HEK293 (cell line): ENCODE measurements at regions not wholly inside any gene's neighbourhood (a gene's known extent, or its start where the extent isn't known, plus 50 kb on each side); places are given as distances from the start of the nearest gene placed in this dataset.

ENCODE experiments used
- CTCF ChIA-PET: fragments of 350-600 bp; formaldehyde crosslinking; extraction: SDS; loops from one replicate; lab custom pipeline; 2021; ENCODE audit warnings: antibody characterized with exemption; lab: Yijun Ruan, JAX
- POLR2A ChIA-PET: fragments of 300-600 bp; formaldehyde crosslinking; extraction: SDS; loops from one replicate; lab custom pipeline; 2020; ENCODE audit warnings: antibody characterized with exemption, inconsistent platforms; lab: Yijun Ruan, JAX
- H3K27ac ChIP-seq: fragments of 200-500 bp; sonication (Bioruptor generic); 2 replicates; pipeline ENCODE4 v1.5.1; 2014; ENCODE audit warnings: low read depth, low read length, control low read depth, inconsistent platforms; ENCODE audit errors: extremely low read depth
- H3K36me3 ChIP-seq, 2 experiments: fragments of 200-500 bp in 1 of 2; sonication (Bioruptor generic) in 1 of 2; 1 replicate in 1 of 2; 2 replicates in 1 of 2; pipeline ENCODE4 v1.5.1; 2014 to 2017; ENCODE audit warnings: inconsistent platforms in 2 of 2, low read length in 2 of 2; ENCODE audit not compliant: control insufficient read depth in 2 of 2, insufficient read depth in 1 of 2
- H3K4me1 ChIP-seq: fragments of 200-500 bp; sonication (Bioruptor generic); 2 replicates; pipeline ENCODE4 v1.5.1; 2014; ENCODE audit warnings: mild to moderate bottlenecking, low read length, inconsistent platforms; ENCODE audit not compliant: control insufficient read depth, insufficient read depth
- H3K4me3 ChIP-seq: 2 replicates; pipeline ENCODE4 v1.5.1; 2011; ENCODE audit warnings: low read depth, mild to moderate bottlenecking, control low read depth, low read length, moderate library complexity
- H3K9me3 ChIP-seq: fragments of 200-500 bp; sonication (Bioruptor generic); 2 replicates; pipeline ENCODE4 v1.5.1; 2014; ENCODE audit warnings: low read depth, low read length, inconsistent platforms; ENCODE audit not compliant: control insufficient read depth, insufficient read depth
- AEBP2 ChIP-seq: fragments of 450-650 bp; formaldehyde crosslinking; IDR thresholded peaks from 2 replicates; pipeline ENCODE4 v1.5.1; 2016; ENCODE audit warnings: missing biosample characterization, missing genetic modification characterization, borderline replicate concordance
- BCL6B ChIP-seq: fragments of 450-650 bp; formaldehyde crosslinking; IDR thresholded peaks from 2 replicates; pipeline ENCODE4 v1.5.1; 2017; ENCODE audit warnings: missing biosample characterization, missing genetic modification characterization
- CTCF ChIP-seq: fragments of 450-650 bp; formaldehyde crosslinking; IDR thresholded peaks from 2 replicates; pipeline ENCODE4 v1.5.1; 2016; ENCODE audit warnings: missing biosample characterization, missing genetic modification characterization
- IKZF3 ChIP-seq: fragments of 450-650 bp; IDR thresholded peaks from 2 replicates; pipeline ENCODE4 v1.5.0; 2018; ENCODE audit warnings: missing biosample characterization, mild to moderate bottlenecking, missing genetic modification characterization, moderate library complexity
- SETDB1 ChIP-seq: IDR thresholded peaks from one replicate; pipeline ENCODE4 v1.6.1; 2017; ENCODE audit warnings: mild to moderate bottlenecking, low read length, moderate library complexity, mixed read lengths; ENCODE audit not compliant: insufficient read length
- ZBTB17 ChIP-seq: fragments of 450-650 bp; formaldehyde crosslinking; IDR thresholded peaks from 2 replicates; pipeline ENCODE4 v1.5.1; 2016; ENCODE audit warnings: missing biosample characterization, missing genetic modification characterization
- ZBTB48 ChIP-seq: fragments of 450-650 bp; formaldehyde crosslinking; IDR thresholded peaks from 2 replicates; pipeline ENCODE4 v1.5.1; 2016; ENCODE audit warnings: missing biosample characterization, missing genetic modification characterization
- ZBTB7A ChIP-seq: fragments of 450-650 bp; formaldehyde crosslinking; IDR thresholded peaks from 2 replicates; pipeline ENCODE4 v1.5.1; 2016; ENCODE audit warnings: low read depth, missing biosample characterization, missing genetic modification characterization
- ZFP37 ChIP-seq: fragments of 450-650 bp; formaldehyde crosslinking; IDR thresholded peaks from 2 replicates; pipeline ENCODE4 v1.5.1; 2016; ENCODE audit warnings: missing biosample characterization, missing genetic modification characterization
- ZIC2 ChIP-seq: fragments of 450-650 bp; formaldehyde crosslinking; IDR thresholded peaks from 2 replicates; pipeline ENCODE4 v1.5.1; 2016; ENCODE audit warnings: missing biosample characterization, missing genetic modification characterization
- ZNF350 ChIP-seq: fragments of 450-650 bp; formaldehyde crosslinking; IDR thresholded peaks from 2 replicates; pipeline ENCODE4 v1.5.0; 2017; ENCODE audit warnings: missing biosample characterization, mild to moderate bottlenecking, missing genetic modification characterization
- ZNF398 ChIP-seq: fragments of 450-650 bp; formaldehyde crosslinking; IDR thresholded peaks from 2 replicates; pipeline ENCODE4 v1.5.1; 2017; ENCODE audit warnings: missing biosample characterization, missing genetic modification characterization
- ZNF514 ChIP-seq: fragments of 450-650 bp; formaldehyde crosslinking; IDR thresholded peaks from 2 replicates; pipeline ENCODE4 v1.5.1; 2016; ENCODE audit warnings: missing biosample characterization, missing genetic modification characterization
- ZNF530 ChIP-seq: fragments of 450-650 bp; formaldehyde crosslinking; IDR thresholded peaks from 2 replicates; pipeline ENCODE4 v1.5.1; 2016; ENCODE audit warnings: low read depth, missing biosample characterization, missing genetic modification characterization
- ZNF596 ChIP-seq: fragments of 450-650 bp; IDR thresholded peaks from 2 replicates; pipeline ENCODE4 v1.5.0; 2018; ENCODE audit warnings: missing biosample characterization, mild to moderate bottlenecking, missing genetic modification characterization, moderate library complexity
- ZNF843 ChIP-seq: fragments of 450-650 bp; formaldehyde crosslinking; IDR thresholded peaks from 2 replicates; pipeline ENCODE4 v1.5.1; 2016; ENCODE audit warnings: missing biosample characterization, missing genetic modification characterization
- ZSCAN16 ChIP-seq: fragments of 450-650 bp; formaldehyde crosslinking; IDR thresholded peaks from 2 replicates; pipeline ENCODE4 v1.5.1; 2016; ENCODE audit warnings: missing biosample characterization, missing genetic modification characterization
- ZSCAN30 ChIP-seq: fragments of 450-650 bp; IDR thresholded peaks from 2 replicates; pipeline ENCODE4 v1.5.1; 2018; ENCODE audit warnings: missing biosample characterization, mild to moderate bottlenecking, missing genetic modification characterization, moderate library complexity

GRCh38 chr1:217052626-217053025 is 329.4 kb upstream of the ESRRG start:
- TF ChIP-seq ZBTB17 (tag by site-specific recombination) (no peak), SETDB1 (no peak), IKZF3 (tag by site-specific recombination) (no peak), ZNF530 (tag by site-specific recombination) (no peak), BCL6B (tag by site-specific recombination) (no peak), AEBP2 (no peak), ZSCAN16 (tag by site-specific recombination) (no peak), ZNF398 (tag by site-specific recombination) (no peak), ZSCAN30 (tag by site-specific recombination) (no peak), ZNF843 (tag by site-specific recombination) (no peak), ZBTB7A (tag by site-specific recombination) (no peak), ZNF514 (tag by site-specific recombination) (no peak)
- TF ChIP-seq, all 188 proteins: peak for 0
- no peak overlapping the region for H3K27ac ChIP-seq
- no peaks in the 10 kb centered on the region for H3K36me3 ChIP-seq
- H3K9me3 ChIP-seq, result no peaks in the 10 kb centered on the region
- H3K4me3 ChIP-seq, result no peak overlapping the region
- ChIA-PET CTCF (interaction anchor here (1.0 kb wide), 1 partner anchor 832 kb away, joined by 4 read pairs; no protein-coding TSS in a partner anchor), POLR2A (no interaction called here)
- no peaks in the 10 kb centered on the region for H3K4me1 ChIP-seq

- Histone ChIP-seq H3K4me3 (no peak overlapping the region), H3K9me3 (no peaks in the 10 kb centered on the region), H3K27ac (no peak overlapping the region), H3K36me3 (no peaks in the 10 kb centered on the region), H3K4me1 (no peaks in the 10 kb centered on the region)
- ChIA-PET POLR2A (no interaction called here), CTCF (interaction anchor here (1.0 kb wide), 1 partner anchor 831 kb away, joined by 4 read pairs; no protein-coding TSS in a partner anchor)
- TF ChIP-seq ZFP37 (tag by site-specific recombination), result no peak
- no peak for TF ChIP-seq ZNF350 (tag by site-specific recombination)
These were observed 329.0 kb upstream of the ESRRG start for GRCh38 chr1:217052196-217052595.

GRCh38 chr1:217049721-217050120 is 326.5 kb upstream of the ESRRG start:
- ChIA-PET POLR2A (no interaction called here), CTCF (interaction anchor here (0.6 to 1.2 kb wide), 3 partner anchors 234 to 860 kb away, joined by 3 read pairs; no protein-coding TSS in a partner anchor)
- H3K9me3 ChIP-seq, result no peaks in the 10 kb centered on the region
- no peak overlapping the region for H3K27ac ChIP-seq
- TF ChIP-seq ZNF596, result no peak
- no peak for TF ChIP-seq CTCF (tag by site-specific recombination)
- no peak for TF ChIP-seq ZBTB48 (tag by site-specific recombination)
- no peak for TF ChIP-seq ZIC2 (tag by site-specific recombination)
- no peaks in the 10 kb centered on the region for H3K36me3 ChIP-seq
- no peaks in the 10 kb centered on the region for H3K4me1 ChIP-seq
- no peak overlapping the region for H3K4me3 ChIP-seq
